SH-SY5Y (cell line): ENCODE measurements at regions not wholly inside any gene's neighbourhood (a gene's known extent, or its start where the extent isn't known, plus 50 kb on each side); places are given as distances from the start of the nearest gene placed in this dataset.

ENCODE experiments used
- GATA2 ChIP-seq: IDR thresholded peaks from 2 replicates; pipeline ENCODE4 v1.6.1; 2011; ENCODE audit warnings: mild to moderate bottlenecking, low read depth, low read length
- GATA3 ChIP-seq: IDR thresholded peaks from 2 replicates; pipeline ENCODE4 v1.6.1; 2011; ENCODE audit warnings: low read depth, mild to moderate bottlenecking, low read length, moderate library complexity

GRCh38 chr4:104641418-104641817 lies 146.7 kb upstream of the CXXC4 start:
- no peak for TF ChIP-seq GATA3
- TF ChIP-seq GATA2: no peak
